Type B pancreatic cell (in vitro differentiated cells): ENCODE measurements at regions not wholly inside any gene's neighbourhood (a gene's known extent, or its start where the extent isn't known, plus 50 kb on each side); places are given as distances from the start of the nearest gene placed in this dataset.

Source experiments
- DNase-seq: peaks from one replicate; pipeline ENCODE4 v3.0.0; 2021; ENCODE audit warnings: mixed read lengths; ENCODE audit not compliant: unreplicated experiment; ENCODE audit errors: extremely low spot score
- H3K27ac Mint-ChIP-seq: 2 replicates; pipeline ENCODE4 v1.8.0; 2021; ENCODE audit warnings: mild to moderate bottlenecking, mixed read lengths
- H3K27me3 Mint-ChIP-seq: 2 replicates; pipeline ENCODE4 v1.8.0; 2021; ENCODE audit warnings: mixed read lengths
- H3K36me3 Mint-ChIP-seq: 2 replicates; pipeline ENCODE4 v1.8.0; 2021; ENCODE audit warnings: mixed read lengths
- H3K4me1 Mint-ChIP-seq: one replicate; pipeline ENCODE4 v1.8.0; 2021; ENCODE audit warnings: mixed read lengths; ENCODE audit not compliant: unreplicated experiment
- H3K4me3 Mint-ChIP-seq: 2 replicates; pipeline ENCODE4 v1.8.0; 2021; ENCODE audit warnings: mild to moderate bottlenecking, mixed read lengths
- H3K9me3 Mint-ChIP-seq: 2 replicates; pipeline ENCODE4 v1.8.0; 2021; ENCODE audit warnings: mixed read lengths
- CTCF ChIP-seq: fragments of 200-600 bp; sonication (generic); conservative IDR thresholded peaks from 2 replicates; pipeline ENCODE4 v1.5.0; 2021; ENCODE audit warnings: antibody characterized with exemption, mild to moderate bottlenecking

DNA sequence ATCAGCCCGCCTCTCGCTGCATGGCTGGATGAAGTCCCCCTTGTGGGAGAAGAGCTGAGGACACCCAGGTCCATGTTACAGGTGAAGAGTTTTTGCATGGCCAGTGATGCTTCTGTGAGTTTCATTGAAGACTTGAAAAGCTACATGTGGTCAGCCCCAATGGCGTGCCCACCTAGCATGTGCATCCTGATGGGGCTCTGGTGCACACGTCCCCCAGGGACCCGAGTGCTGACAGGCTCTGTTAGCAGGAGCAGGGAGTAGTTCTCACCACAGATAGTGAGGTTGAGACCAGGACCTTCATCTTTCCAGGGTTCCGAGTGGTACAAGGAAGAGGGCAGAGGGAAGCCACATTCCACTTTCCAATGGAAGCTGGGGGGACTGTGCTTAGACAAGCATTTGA lies 184.8 kb upstream of the C1orf174 start:
- no peak overlapping the region for H3K4me3 Mint-ChIP-seq
- DNase-seq: no peak
- no peak for TF ChIP-seq CTCF
- H3K27ac Mint-ChIP-seq: no peak overlapping the region
- H3K9me3 Mint-ChIP-seq: peaks cover 11% of the 10 kb centered on the region
- no peaks in the 10 kb centered on the region for H3K36me3 Mint-ChIP-seq
- H3K4me1 Mint-ChIP-seq: peaks cover 38% of the 10 kb centered on the region
- peaks cover 16% of the 10 kb centered on the region for H3K27me3 Mint-ChIP-seq

DNA sequence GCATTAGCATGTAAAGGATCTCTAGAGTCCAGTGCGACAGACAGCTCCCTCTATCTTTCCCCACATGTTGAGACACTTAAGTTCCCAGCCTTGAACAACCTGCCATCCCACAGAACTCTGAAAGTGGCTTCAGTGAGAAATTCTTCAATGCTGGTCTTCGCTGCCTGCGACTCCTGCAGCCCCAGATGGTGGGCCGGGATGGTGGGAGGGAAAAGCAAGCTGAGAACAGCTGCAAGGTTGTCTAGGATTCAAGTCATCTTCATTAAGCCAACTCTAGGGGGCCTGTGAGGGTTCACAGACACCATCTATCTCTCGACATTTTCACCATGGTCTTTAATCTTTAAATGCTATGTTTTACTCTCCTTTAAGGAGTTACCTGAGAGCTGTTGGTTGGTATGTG lies 185.5 kb upstream of the C1orf174 start:
- no peak for TF ChIP-seq CTCF
- Mint-ChIP-seq H3K27ac (no peak overlapping the region), H3K9me3 (peaks cover 7% of the 10 kb centered on the region), H3K27me3 (peaks cover 13% of the 10 kb centered on the region), H3K4me3 (no peak overlapping the region), H3K4me1 (peaks cover 38% of the 10 kb centered on the region), H3K36me3 (no peaks in the 10 kb centered on the region)
- DNase-seq: no peak

DNA sequence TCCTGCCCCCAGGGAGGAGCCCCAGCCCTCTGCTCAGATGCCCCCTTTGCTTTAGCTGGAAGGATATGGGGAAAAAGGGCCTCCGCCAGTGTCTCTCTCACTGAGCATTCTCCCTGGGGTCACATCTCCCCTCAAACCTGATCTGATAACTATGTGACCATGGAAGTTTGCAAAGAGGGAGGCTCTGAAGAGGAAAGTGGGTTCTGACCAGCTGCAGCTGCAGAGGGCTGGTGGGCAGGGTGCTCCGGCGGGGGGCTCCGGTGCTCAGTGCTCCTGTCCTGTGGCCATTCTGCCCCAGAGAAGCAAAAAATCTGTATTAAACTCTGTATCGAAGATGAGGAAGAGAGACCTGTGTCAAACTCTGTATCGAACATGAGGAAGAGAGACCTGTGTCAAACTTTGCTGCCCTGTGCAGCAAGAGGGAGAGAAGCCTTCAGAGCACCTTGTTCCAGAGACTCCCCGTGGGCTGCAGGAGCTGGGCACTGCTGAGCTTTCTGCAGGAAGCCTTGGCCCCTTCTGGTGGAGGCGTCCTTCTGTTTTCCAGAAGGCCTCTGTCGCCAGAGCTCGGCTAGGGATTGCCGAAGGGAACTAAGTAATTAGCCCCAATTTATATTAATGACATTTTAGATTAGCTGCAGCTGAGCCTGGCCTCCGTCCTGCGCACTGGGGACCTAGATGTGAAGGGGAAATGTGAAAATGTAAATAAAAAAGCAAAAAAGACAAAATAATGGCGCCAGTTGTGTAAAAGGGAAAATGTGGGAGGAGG lies 186.2 kb upstream of the C1orf174 start:
- no peaks in the 10 kb centered on the region for H3K9me3 Mint-ChIP-seq
- DNase-seq: no peak
- no peaks in the 10 kb centered on the region for H3K36me3 Mint-ChIP-seq
- H3K27ac Mint-ChIP-seq: no peak overlapping the region
- no peak overlapping the region for H3K4me3 Mint-ChIP-seq
- peaks cover 38% of the 10 kb centered on the region for H3K4me1 Mint-ChIP-seq
- TF ChIP-seq CTCF: no peak
- peaks cover 6% of the 10 kb centered on the region for H3K27me3 Mint-ChIP-seq

- Mint-ChIP-seq H3K36me3 (no peaks in the 10 kb centered on the region), H3K4me1 (peaks cover 38% of the 10 kb centered on the region), H3K27me3 (peaks cover 6% of the 10 kb centered on the region), H3K4me3 (no peak overlapping the region), H3K9me3 (no peaks in the 10 kb centered on the region), H3K27ac (no peak overlapping the region)
- no peak for DNase-seq
- no peak for TF ChIP-seq CTCF
These were observed 186.8 kb upstream of the C1orf174 start for GRCh38 chr1:4086921-4087320.

- no peak overlapping the region for H3K4me3 Mint-ChIP-seq
- TF ChIP-seq CTCF: no peak
- H3K36me3 Mint-ChIP-seq: no peaks in the 10 kb centered on the region
- H3K27ac Mint-ChIP-seq: no peak overlapping the region
- peaks cover 6% of the 10 kb centered on the region for H3K27me3 Mint-ChIP-seq
- peaks cover 34% of the 10 kb centered on the region for H3K4me1 Mint-ChIP-seq
- H3K9me3 Mint-ChIP-seq: no peaks in the 10 kb centered on the region
- DNase-seq: no peak
These were observed 187.7 kb upstream of the C1orf174 start for GRCh38 chr1:4087530-4088420.
